GM19035 (cell line): ENCODE measurements at regions not wholly inside any gene's neighbourhood (a gene's known extent, or its start where the extent isn't known, plus 50 kb on each side); places are given as distances from the start of the nearest gene placed in this dataset.

ENCODE experiments used
- ATAC-seq: cut with Tn5 transposase; IDR thresholded peaks from one replicate; pipeline ENCODE4 v1.9.1; 2021; ENCODE audit not compliant: unreplicated experiment

DNA sequence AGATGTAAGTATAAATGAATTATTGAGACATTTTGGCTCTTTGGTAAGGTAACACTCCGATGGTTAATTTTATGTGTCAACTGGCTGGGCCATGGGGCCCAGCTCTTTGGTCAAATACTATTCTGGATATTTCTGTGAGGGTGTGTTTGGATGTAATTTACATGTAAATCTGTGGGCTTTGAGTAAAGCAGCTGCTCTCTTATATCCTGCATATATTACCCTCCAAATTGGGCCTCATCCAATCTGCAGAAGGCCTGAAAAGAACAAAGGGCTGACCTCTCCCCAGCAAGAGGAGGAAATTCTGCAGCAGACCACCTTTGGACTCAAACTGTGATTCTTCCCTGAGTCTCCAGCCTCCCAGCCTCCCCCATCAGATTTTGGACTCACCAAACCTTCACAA lies 464.1 kb downstream of the PLCL1 start:
- ATAC-seq, result no peak

DNA sequence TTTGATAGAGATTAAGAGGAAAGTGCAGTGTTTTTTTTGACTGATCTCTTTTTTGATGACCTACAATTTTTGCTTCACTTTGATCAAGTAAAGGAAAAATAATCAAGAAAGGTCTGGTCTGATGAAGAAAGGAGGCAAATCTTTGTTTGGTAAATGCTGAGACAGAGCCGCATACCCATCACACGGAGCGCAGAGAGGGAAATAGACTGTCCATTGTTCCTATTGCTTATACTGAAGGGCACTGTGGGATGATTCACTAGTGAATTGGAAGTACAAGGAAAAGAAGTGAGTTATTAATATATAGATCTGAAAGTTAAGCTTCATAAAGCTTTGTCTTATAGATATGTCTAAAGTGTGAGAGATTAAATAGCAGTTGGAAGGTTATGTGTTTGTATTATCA lies 455.1 kb downstream of the PLCL1 start:
- ATAC-seq, result no peak

DNA sequence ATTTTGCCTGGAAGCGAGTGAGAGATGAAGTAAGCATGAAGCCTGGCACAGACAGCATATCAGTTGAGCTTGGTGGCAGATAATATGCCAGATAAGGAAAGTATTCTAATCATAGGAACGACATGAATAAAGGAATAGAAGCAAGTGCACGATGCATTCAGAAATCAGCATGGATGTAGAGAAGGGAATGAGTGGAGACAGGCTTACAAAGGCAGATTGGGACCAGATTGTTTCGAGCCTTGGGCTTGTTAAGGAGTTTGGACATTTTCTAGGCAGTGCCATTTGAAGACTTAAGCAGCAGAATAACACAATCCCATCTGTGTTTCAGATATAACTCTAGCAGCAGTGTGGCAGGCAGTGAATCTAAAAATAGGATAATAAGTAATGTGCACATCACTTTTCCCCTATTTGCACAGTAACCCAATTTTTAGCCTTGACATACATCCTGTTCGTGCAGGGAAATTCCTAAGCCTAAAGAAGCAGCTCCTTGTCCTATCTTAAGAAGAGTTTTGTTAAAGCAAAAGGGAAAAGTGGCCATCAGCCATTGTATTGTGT lies 450.2 kb downstream of the PLCL1 start:
- ATAC-seq, result no peak

DNA sequence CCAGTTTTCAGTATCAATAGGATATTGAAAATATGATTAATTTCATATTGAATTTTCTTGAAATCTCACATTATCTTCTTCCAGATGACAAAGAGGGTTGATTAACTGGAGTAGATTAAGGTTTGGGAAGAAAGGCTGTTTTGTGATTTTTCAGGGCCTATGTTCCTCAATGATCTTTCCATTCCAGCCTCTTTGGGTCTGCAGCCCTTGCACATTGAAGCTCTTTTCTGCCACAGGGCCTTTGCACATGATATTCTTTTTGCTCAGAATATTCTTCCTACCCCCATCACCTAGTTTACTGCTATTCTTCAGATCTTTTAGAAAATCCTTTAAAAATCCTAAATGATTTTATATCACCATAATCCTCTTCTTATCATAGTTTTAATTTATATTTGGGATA lies 449.6 kb downstream of the PLCL1 start:
- ATAC-seq, result no peak

DNA sequence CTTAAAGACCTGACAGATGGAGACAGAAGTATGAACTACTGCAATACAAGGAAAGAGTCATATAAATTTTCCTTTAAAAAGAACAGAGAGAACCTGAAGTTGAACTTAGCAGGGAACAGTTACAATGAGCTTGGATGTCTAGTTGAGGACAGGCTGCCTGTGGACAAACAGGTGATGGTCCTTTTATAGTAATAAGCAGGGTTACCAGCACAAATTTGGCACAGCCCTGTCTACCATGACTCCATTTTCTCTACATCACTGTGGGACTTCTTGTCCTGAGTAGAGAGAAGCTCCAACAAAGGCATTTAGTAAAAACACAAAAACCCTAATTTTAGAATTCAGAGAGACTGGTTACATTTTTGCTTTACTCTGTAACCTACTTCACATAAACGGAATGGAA lies 448.1 kb downstream of the PLCL1 start:
- no peak for ATAC-seq

DNA sequence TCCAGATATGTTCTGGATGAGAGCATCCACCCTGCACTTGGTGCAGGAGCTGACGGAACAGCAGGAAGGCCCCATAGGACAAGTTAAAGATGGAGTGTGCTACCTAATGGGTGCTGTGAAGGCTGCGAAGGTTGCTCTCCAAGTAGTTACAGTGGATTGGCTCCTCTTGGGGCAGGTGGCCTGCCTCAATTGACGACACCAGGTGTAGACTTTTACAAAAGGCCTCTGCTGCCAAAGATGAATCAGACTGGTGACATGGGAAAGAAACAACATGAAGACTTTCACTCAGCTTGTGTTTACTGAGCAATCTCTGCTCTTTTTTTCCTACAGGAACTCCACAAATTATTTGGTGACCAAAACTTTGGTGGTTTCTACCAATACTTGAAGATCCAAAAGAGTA lies 437.7 kb downstream of the PLCL1 start:
- ATAC-seq, result no peak

DNA sequence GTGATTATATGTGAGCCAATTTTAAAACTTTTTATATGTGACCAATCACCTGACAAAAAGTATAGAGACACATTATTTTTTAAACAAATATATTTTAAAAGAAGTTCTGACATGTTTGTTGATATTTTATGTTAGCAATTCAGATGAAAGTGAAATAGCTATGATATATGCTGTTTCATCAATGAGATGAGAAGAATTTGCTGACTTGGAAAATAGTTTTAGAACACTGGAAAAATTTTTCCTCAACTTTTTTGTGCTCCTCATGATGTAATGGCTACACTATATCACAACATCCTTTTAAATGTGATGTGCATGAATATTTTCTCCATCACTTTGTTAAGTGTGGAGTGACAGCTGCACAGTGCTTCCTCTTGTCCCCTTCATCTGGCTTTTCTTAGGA lies 434.0 kb downstream of the PLCL1 start:
- ATAC-seq, result no peak

DNA sequence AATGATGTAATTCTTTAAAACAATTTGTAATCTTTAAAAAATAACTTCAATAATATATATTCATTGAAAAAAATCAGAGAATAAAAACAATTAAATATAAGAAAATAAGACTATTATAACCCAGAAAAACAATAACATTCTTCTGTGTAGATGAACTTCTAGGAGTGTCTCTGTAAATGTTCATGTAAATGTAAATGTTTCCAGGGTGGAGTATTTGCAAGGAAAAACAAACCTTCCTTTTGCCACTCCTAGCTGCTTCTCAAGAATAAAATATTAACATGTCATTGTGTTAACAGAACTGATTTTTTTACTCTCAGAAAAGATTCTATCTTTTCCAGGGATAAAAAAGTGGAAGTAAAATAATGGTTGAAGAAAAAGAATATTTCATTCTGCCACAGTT lies 431.9 kb downstream of the PLCL1 start:
- no peak for ATAC-seq

DNA sequence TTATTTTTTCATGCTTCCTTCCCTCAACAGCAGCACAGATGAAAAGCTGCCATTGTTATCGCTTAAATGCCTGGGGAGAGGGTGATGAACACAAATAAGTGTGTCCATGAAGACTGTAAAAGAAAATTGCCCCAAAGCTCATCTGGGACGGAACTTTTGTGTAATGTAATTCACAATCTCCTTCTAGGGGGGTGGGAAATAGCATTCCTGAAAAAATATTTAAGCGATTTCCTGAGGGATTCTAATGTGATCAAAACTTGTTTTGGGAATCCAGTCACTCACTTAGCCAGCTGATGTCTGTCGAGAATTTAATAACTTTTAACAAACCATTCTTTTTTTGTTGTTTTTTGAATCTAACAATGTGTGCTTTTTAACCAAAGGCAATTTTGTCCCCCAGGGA lies 427.9 kb downstream of the PLCL1 start:
- no peak for ATAC-seq

DNA sequence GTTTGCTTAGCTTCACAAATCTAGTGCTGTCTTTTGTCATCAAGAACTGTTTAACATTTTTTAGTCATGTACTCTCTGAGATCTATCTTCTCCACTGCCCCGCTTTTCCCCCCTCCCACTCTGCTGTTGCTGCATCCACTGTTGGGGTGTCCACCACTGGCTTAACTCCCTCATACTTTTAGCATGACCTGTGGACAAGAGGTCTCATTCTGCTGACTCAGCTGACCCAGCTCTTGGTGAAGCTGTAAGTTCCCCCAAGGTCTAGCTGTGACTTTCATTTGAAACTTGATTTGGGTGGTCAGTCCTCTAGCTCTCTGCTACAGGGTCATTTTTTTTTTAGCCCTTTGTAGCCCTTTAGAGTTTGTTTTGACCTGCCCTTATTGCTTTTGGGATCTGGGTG lies 427.2 kb downstream of the PLCL1 start:
- no peak for ATAC-seq

DNA sequence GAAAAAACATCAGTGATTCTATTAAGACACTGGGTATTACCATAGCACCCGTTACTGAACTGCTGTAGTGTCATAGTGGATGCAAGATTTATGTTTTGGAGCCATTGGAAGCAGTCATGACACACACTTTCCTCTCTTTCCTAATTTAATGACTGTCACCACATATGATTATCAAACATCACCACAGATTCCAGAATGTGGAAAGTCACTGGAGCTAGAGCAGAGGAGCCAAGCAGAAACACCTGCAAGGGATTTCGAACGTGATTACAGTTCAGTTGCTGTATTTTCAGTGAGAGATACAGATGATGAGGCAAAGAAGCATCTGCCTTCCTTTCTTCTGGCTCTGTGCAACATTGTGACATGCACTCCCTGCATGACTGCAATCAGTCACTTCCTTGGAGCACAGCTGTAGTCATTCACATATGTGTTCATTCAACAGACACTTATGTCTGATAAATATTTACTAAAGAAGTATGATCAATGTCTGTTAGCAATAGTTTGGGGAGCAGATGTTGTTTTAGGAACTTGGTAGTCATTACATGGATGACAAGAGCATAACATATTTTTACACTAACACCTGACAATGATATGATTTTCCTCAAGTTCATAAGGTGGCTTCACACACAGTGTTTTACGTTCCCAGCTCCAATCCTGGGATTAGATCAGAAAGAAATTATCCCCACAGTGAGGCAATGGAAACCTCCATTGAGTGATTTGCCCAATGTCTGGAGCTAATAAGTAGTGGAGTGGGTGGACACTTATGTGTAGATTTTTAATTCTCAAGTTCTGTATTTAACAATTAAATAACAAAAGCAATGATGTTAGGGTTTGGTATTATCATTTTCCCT lies 416.6 kb downstream of the PLCL1 start:
- ATAC-seq, result no peak

DNA sequence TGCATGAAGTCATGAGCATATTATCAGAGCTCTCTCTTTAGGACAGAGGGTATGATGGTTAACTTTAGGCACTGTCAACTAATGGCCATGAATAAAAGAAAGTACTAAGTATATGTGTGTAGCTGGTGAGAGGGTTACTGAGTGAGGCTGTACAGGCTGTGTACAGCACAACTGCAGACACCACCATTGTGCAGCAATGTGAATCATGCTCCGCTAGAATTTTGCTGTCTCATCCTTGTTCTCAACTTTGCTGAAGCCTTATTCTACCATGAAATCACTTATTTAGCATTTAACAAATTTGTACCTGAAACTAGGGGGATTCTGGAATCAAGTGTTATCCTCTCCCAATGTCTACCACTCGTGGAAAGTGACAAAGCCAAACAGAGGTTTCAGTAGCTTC lies 414.9 kb downstream of the PLCL1 start:
- no peak for ATAC-seq

DNA sequence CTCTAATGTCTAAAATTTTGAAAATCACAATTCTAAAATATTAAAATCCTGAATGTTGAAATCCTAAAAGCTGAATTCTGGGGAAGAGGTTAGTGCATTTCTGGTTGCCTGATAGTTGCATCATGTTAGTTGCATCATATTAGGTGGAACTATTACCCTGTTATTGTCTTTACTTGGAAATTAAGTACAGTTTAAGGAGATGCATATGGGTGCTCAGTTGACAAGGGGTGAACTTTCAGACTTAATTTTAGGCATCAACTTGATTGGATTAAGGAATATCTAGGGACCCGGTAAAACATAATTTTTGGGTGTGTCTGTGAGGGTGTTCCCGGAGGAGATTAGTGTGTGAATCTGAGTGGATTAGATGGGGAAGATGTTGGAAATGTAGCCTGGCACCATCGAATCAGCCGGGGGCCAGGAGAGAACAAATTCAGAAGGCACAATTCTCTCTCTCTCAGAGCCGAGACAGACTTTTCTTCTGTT lies 409.8 kb downstream of the PLCL1 start:
- no peak for ATAC-seq

DNA sequence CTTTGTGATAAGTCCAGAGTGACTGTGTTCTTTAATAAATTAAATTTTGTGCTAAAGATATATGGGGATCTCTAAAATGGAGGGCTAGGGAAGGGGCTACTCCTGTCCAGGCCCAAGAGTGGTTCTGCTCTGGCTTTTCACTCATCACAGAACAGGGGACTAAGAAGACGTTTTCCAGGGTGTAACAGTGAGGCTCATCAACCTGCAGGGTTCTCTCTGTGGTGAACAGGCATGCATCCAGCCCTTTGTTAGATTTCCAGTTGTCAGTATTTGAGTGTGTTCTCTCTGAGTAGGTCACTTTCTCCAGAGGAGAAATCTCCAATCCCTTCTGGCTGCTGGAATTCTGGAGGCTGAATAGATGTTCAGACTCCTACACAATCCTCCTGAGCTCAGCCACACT lies 408.9 kb downstream of the PLCL1 start:
- ATAC-seq, result no peak

DNA sequence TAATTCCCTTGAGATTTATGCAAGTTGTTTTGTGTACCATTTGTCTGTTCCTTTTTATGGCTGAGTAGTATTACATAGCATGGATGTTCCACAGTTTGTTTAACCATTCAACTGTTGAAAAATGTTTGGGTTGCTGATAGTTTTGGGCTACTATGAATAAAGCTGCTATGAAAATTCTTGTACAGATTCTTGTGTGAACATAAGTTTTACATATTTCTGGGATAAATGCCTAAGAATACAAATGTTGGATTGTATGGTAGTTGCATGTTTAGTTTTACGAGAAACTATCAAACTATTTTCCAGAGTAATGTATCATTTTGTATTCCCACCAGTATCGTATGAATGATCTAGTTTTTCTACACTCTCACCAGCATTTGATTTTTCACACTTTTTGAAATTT lies 407.3 kb downstream of the PLCL1 start:
- no peak for ATAC-seq

DNA sequence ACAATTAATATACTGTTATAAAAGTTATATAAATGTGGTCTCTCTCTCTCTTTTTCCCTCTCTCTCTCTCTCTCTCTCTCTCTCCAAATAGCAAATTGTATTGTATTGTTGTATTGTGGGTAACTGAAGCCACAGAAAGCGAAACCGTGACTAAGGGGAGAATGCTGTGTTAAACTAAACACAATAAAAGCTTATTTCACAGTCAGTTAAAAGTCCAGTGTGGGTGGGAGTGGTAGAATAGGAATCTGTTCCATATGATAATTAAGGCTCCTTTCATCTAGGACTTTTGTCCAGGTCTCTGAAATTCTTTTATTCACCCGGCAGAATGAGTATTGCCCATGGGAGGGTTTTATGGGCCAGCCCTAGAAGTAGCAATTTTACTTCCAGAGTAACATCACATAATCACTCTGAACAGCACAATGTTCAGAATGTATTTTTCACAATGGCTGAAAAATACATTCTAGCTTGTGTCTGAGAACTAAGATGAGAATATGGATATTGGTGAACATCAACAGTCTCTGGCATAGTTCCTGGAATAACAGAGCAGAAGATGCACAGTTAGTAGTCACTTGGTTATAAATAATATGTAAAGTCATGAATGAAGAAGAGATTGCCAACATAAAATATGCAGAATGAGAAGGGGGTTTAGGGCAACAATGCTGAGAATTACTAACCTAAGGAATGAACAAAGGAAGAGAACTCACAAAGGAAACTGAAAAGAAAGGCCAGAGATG lies 399.1 kb downstream of the PLCL1 start:
- no peak for ATAC-seq
